WTC11 (cell line): ENCODE measurements at regions not wholly inside any gene's neighbourhood (a gene's known extent, or its start where the extent isn't known, plus 50 kb on each side); places are given as distances from the start of the nearest gene placed in this dataset.

Experiments used
- ATAC-seq: fragments of 200-7000 bp; cut with Tn5 transposase; 2 replicates; pipeline ENCODE4 v1.10.0; 2021; ENCODE audit warnings: mild to moderate bottlenecking, moderate library complexity
- CTCF ChIA-PET: fragments of 300-600 bp; sonication (Branson Sonifier 250); formaldehyde crosslinking; loops from one replicate; lab custom pipeline; 2021; ENCODE audit warnings: antibody characterized with exemption; lab: Charles Lee
- POLR2A ChIA-PET: fragments of 350-600 bp; sonication (Branson Sonifier 250); formaldehyde crosslinking; loops from one replicate; lab custom pipeline; 2021; ENCODE audit warnings: antibody characterized with exemption; lab: Charles Lee
- DNase-seq: peaks from one replicate; pipeline ENCODE4 v3.0.0; 2021; ENCODE audit warnings: low spot score
- H3K27ac Mint-ChIP-seq: 2 replicates; pipeline ENCODE4 v1.8.0; 2021; ENCODE audit warnings: mixed read lengths
- H3K27me3 Mint-ChIP-seq: 2 replicates; pipeline ENCODE4 v1.8.0; 2021; ENCODE audit warnings: low read depth, mild to moderate bottlenecking, moderate library complexity, mixed read lengths
- H3K36me3 Mint-ChIP-seq: 2 replicates; pipeline ENCODE4 v1.8.0; 2021; ENCODE audit warnings: mixed read lengths
- H3K4me1 Mint-ChIP-seq: 2 replicates; pipeline ENCODE4 v1.8.0; 2022; ENCODE audit warnings: mixed read lengths
- H3K4me3 Mint-ChIP-seq: 2 replicates; pipeline ENCODE4 v1.8.0; 2021; ENCODE audit warnings: mild to moderate bottlenecking, moderate library complexity, mixed read lengths
- H3K9me3 Mint-ChIP-seq: 2 replicates; pipeline ENCODE4 v1.8.0; 2021; ENCODE audit warnings: mixed read lengths
- ATF1 ChIP-seq: sonication (generic); formaldehyde crosslinking; IDR thresholded peaks from 2 replicates; pipeline ENCODE4 v1.8.1; 2023; ENCODE audit warnings: mild to moderate bottlenecking, moderate library complexity, missing genetic modification reagents
- ELF4 ChIP-seq: sonication (generic); formaldehyde crosslinking; IDR thresholded peaks from 2 replicates; pipeline ENCODE4 v1.8.1; 2022; ENCODE audit warnings: low read depth, mild to moderate bottlenecking, moderate library complexity, missing genetic modification reagents
- FOXJ3 ChIP-seq: sonication (generic); formaldehyde crosslinking; IDR thresholded peaks from 2 replicates; pipeline ENCODE4 v1.9.0; 2021; ENCODE audit warnings: missing genetic modification reagents, mild to moderate bottlenecking, borderline replicate concordance
- GABPB1 ChIP-seq: sonication (generic); formaldehyde crosslinking; IDR thresholded peaks from 2 replicates; pipeline ENCODE4 v1.8.1; 2023; ENCODE audit warnings: mild to moderate bottlenecking, missing genetic modification reagents
- HMGA2 ChIP-seq: fragments of 250-450 bp; sonication (Bioruptor Pico); IDR thresholded peaks from 2 replicates; pipeline ENCODE4 v1.4.0; 2021; ENCODE audit warnings: mild to moderate bottlenecking, moderate library complexity
- HMGXB4 ChIP-seq: sonication (generic); formaldehyde crosslinking; IDR thresholded peaks from 2 replicates; pipeline ENCODE4 v1.8.1; 2023; ENCODE audit warnings: mild to moderate bottlenecking, moderate library complexity, missing genetic modification reagents
- IRF2 ChIP-seq: sonication (generic); formaldehyde crosslinking; IDR thresholded peaks from 2 replicates; pipeline ENCODE4 v1.8.0; 2022; ENCODE audit warnings: low read depth, missing genetic modification reagents, borderline replicate concordance
- JAZF1 ChIP-seq: fragments of 250-450 bp; sonication (Bioruptor Pico); IDR thresholded peaks from 2 replicates; pipeline ENCODE4 v1.9.0; 2021; ENCODE audit warnings: moderate library complexity, mild to moderate bottlenecking, inconsistent platforms
- KAT7 ChIP-seq: sonication (generic); formaldehyde crosslinking; IDR thresholded peaks from 2 replicates; pipeline ENCODE4 v1.8.1; 2023; ENCODE audit warnings: missing genetic modification reagents, mild to moderate bottlenecking, borderline replicate concordance
- NFE2L1 ChIP-seq: sonication (generic); formaldehyde crosslinking; IDR thresholded peaks from 2 replicates; pipeline ENCODE4 v1.8.1; 2023; ENCODE audit warnings: missing genetic modification reagents
- NR2C2 ChIP-seq: sonication (generic); formaldehyde crosslinking; IDR thresholded peaks from 2 replicates; pipeline ENCODE4 v1.8.0; 2022; ENCODE audit warnings: mild to moderate bottlenecking, missing genetic modification reagents
- PRDM15 ChIP-seq: sonication (generic); formaldehyde crosslinking; IDR thresholded peaks from 2 replicates; pipeline ENCODE4 v1.8.0; 2022; ENCODE audit warnings: missing genetic modification reagents
- TCF7 ChIP-seq: sonication (generic); formaldehyde crosslinking; IDR thresholded peaks from 2 replicates; pipeline ENCODE4 v1.8.0; 2022; ENCODE audit warnings: mild to moderate bottlenecking, low read depth, missing genetic modification reagents, moderate library complexity
- USF2 ChIP-seq: sonication (generic); formaldehyde crosslinking; IDR thresholded peaks from 2 replicates; pipeline ENCODE4 v1.8.1; 2023; ENCODE audit warnings: mild to moderate bottlenecking, missing genetic modification reagents, moderate library complexity
- ZBTB21 ChIP-seq: sonication (generic); formaldehyde crosslinking; IDR thresholded peaks from 2 replicates; pipeline ENCODE4 v1.8.1; 2023; ENCODE audit warnings: mild to moderate bottlenecking, missing genetic modification reagents, borderline replicate concordance
- ZNF121 ChIP-seq: sonication (generic); formaldehyde crosslinking; IDR thresholded peaks from 2 replicates; pipeline ENCODE4 v1.8.0; 2023; ENCODE audit warnings: missing genetic modification reagents
- ZNF219 ChIP-seq: sonication (generic); formaldehyde crosslinking; IDR thresholded peaks from 2 replicates; pipeline ENCODE4 v1.8.0; 2023; ENCODE audit warnings: missing genetic modification reagents, mild to moderate bottlenecking, borderline replicate concordance
- ZNF232 ChIP-seq: sonication (generic); formaldehyde crosslinking; IDR thresholded peaks from 2 replicates; pipeline ENCODE4 v1.8.0; 2022; ENCODE audit warnings: mild to moderate bottlenecking, missing genetic modification reagents
- TF ChIP-seq, protein P1 (sequence below): sonication (generic); formaldehyde crosslinking; IDR thresholded peaks from 2 replicates; pipeline ENCODE4 v1.8.0; 2022; ENCODE audit warnings: mild to moderate bottlenecking, missing genetic modification reagents
- TF ChIP-seq, protein P2 (sequence below): fragments of 250-450 bp; sonication (Bioruptor Pico); IDR thresholded peaks from 2 replicates; pipeline ENCODE4 v1.9.0; 2021; ENCODE audit warnings: moderate library complexity, mild to moderate bottlenecking, inconsistent platforms, borderline replicate concordance
- TF ChIP-seq, protein P3 (sequence below): sonication (generic); formaldehyde crosslinking; IDR thresholded peaks from 2 replicates; pipeline ENCODE4 v1.8.1; 2022; ENCODE audit warnings: low read depth, missing genetic modification reagents, borderline replicate concordance
- TF ChIP-seq, protein P4 (sequence below): fragments of 250-450 bp; sonication (Bioruptor Pico); IDR thresholded peaks from 2 replicates; pipeline ENCODE4 v1.9.0; 2021; ENCODE audit warnings: mild to moderate bottlenecking

GRCh38 chr10:128957221-128957620, 509.8 kb upstream of the MGMT start (continued):
- TF ChIP-seq PRDM15 (CRISPR knock-in tag) (no peak), GABPB1 (CRISPR knock-in tag) (no peak)

- DNase-seq, result no peak
- H3K36me3 Mint-ChIP-seq, result no peaks in the 10 kb centered on the region
- ChIA-PET CTCF (no interaction called here), POLR2A (no interaction called here)
- no peaks in the 10 kb centered on the region for H3K27me3 Mint-ChIP-seq
- H3K27ac Mint-ChIP-seq, result no peak overlapping the region
- H3K4me3 Mint-ChIP-seq, result no peak overlapping the region
- H3K9me3 Mint-ChIP-seq, result no peaks in the 10 kb centered on the region
- TF ChIP-seq, protein P1, sequence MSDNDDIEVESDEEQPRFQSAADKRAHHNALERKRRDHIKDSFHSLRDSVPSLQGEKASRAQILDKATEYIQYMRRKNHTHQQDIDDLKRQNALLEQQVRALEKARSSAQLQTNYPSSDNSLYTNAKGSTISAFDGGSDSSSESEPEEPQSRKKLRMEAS, result no peak
- TF ChIP-seq FOXJ3 (CRISPR knock-in tag), result no peak
- no peak for TF ChIP-seq ZNF219 (CRISPR knock-in tag)
- TF ChIP-seq ZBTB21 (CRISPR knock-in tag), result no peak
- no peak for TF ChIP-seq HMGA2 (CRISPR knock-in tag)
- no peak for TF ChIP-seq NFE2L1
- TF ChIP-seq TCF7, result no peak
- TF ChIP-seq NR2C2 (CRISPR knock-in tag), result no peak
- no peak for TF ChIP-seq USF2
- TF ChIP-seq ZNF121 (CRISPR knock-in tag), result no peak
- no peak for TF ChIP-seq IRF2 (CRISPR knock-in tag)
- TF ChIP-seq JAZF1 (CRISPR knock-in tag), result no peak
- TF ChIP-seq, protein P2, sequence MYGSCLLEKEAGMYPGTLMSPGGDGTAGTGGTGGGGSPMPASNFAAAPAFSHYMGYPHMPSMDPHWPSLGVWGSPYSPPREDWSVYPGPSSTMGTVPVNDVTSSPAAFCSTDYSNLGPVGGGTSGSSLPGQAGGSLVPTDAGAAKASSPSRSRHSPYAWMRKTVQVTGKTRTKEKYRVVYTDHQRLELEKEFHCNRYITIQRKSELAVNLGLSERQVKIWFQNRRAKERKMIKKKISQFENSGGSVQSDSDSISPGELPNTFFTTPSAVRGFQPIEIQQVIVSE (CRISPR knock-in tag), result no peak
- TF ChIP-seq, protein P3, sequence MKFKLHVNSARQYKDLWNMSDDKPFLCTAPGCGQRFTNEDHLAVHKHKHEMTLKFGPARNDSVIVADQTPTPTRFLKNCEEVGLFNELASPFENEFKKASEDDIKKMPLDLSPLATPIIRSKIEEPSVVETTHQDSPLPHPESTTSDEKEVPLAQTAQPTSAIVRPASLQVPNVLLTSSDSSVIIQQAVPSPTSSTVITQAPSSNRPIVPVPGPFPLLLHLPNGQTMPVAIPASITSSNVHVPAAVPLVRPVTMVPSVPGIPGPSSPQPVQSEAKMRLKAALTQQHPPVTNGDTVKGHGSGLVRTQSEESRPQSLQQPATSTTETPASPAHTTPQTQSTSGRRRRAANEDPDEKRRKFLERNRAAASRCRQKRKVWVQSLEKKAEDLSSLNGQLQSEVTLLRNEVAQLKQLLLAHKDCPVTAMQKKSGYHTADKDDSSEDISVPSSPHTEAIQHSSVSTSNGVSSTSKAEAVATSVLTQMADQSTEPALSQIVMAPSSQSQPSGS (CRISPR knock-in tag), result no peak
- H3K4me1 Mint-ChIP-seq, result no peaks in the 10 kb centered on the region; the same call in 1 of the 2 replicates
- no peak for ATAC-seq
Measured at GRCh38 chr10:128958834-128959690, 508.0 kb upstream of the MGMT start.

GRCh38 chr10:128959746-128960145, 507.3 kb upstream of the MGMT start:
- POLR2A ChIA-PET, result no interaction called here
- Mint-ChIP-seq H3K27me3 (no peaks in the 10 kb centered on the region), H3K36me3 (no peaks in the 10 kb centered on the region), H3K9me3 (peaks cover 5% of the 10 kb centered on the region), H3K27ac (no peak overlapping the region), H3K4me1 (no peaks in the 10 kb centered on the region; the same call in 1 of the 2 replicates), H3K4me3 (no peak overlapping the region)
- no peak for DNase-seq
- no peak for ATAC-seq
- CTCF ChIA-PET, result no interaction called here
- TF ChIP-seq HMGXB4, result no peak
- TF ChIP-seq ELF4, result no peak
- TF ChIP-seq KAT7, result no peak
- no peak for TF ChIP-seq ZNF232 (CRISPR knock-in tag)
- TF ChIP-seq ATF1, result no peak
- TF ChIP-seq, protein P4, sequence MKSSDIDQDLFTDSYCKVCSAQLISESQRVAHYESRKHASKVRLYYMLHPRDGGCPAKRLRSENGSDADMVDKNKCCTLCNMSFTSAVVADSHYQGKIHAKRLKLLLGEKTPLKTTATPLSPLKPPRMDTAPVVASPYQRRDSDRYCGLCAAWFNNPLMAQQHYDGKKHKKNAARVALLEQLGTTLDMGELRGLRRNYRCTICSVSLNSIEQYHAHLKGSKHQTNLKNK (CRISPR knock-in tag), result no peak
